ENCODE measurements at regions not wholly inside any gene's neighbourhood (a gene's known extent, or its start where the extent isn't known, plus 50 kb on each side); places are given as distances from the start of the nearest gene placed in this dataset.

- TF ChIP-seq ARID4A (CRISPR knock-in tag; IDR thresholded peaks at IDR 0.05; ENCODE audit: borderline replicate concordance) (no peak), ZNF746 (CRISPR knock-in tag; IDR thresholded peaks at IDR 0.05) (no peak), SNAPC5 (CRISPR knock-in tag; IDR thresholded peaks at IDR 0.05; ENCODE audit: borderline replicate concordance) (no peak)
- TF ChIP-seq, protein P1, sequence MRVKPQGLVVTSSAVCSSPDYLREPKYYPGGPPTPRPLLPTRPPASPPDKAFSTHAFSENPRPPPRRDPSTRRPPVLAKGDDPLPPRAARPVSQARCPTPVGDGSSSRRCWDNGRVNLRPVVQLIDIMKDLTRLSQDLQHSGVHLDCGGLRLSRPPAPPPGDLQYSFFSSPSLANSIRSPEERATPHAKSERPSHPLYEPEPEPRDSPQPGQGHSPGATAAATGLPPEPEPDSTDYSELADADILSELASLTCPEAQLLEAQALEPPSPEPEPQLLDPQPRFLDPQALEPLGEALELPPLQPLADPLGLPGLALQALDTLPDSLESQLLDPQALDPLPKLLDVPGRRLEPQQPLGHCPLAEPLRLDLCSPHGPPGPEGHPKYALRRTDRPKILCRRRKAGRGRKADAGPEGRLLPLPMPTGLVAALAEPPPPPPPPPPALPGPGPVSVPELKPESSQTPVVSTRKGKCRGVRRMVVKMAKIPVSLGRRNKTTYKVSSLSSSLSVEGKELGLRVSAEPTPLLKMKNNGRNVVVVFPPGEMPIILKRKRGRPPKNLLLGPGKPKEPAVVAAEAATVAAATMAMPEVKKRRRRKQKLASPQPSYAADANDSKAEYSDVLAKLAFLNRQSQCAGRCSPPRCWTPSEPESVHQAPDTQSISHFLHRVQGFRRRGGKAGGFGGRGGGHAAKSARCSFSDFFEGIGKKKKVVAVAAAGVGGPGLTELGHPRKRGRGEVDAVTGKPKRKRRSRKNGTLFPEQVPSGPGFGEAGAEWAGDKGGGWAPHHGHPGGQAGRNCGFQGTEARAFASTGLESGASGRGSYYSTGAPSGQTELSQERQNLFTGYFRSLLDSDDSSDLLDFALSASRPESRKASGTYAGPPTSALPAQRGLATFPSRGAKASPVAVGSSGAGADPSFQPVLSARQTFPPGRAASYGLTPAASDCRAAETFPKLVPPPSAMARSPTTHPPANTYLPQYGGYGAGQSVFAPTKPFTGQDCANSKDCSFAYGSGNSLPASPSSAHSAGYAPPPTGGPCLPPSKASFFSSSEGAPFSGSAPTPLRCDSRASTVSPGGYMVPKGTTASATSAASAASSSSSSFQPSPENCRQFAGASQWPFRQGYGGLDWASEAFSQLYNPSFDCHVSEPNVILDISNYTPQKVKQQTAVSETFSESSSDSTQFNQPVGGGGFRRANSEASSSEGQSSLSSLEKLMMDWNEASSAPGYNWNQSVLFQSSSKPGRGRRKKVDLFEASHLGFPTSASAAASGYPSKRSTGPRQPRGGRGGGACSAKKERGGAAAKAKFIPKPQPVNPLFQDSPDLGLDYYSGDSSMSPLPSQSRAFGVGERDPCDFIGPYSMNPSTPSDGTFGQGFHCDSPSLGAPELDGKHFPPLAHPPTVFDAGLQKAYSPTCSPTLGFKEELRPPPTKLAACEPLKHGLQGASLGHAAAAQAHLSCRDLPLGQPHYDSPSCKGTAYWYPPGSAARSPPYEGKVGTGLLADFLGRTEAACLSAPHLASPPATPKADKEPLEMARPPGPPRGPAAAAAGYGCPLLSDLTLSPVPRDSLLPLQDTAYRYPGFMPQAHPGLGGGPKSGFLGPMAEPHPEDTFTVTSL (CRISPR knock-in tag; IDR thresholded peaks at IDR 0.05; ENCODE audit: borderline replicate concordance) = no peak
- TF ChIP-seq, protein P2, sequence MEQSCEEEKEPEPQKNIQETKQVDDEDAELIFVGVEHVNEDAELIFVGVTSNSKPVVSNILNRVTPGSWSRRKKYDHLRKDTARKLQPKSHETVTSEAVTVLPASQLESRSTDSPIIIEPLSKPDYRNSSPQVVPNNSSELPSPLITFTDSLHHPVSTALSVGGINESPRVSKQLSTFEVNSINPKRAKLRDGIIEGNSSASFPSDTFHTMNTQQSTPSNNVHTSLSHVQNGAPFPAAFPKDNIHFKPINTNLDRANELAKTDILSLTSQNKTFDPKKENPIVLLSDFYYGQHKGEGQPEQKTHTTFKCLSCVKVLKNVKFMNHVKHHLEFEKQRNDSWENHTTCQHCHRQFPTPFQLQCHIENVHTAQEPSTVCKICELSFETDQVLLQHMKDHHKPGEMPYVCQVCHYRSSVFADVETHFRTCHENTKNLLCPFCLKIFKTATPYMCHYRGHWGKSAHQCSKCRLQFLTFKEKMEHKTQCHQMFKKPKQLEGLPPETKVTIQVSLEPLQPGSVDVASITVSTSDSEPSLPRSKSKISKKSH (CRISPR knock-in tag; IDR thresholded peaks at IDR 0.05; ENCODE audit: borderline replicate concordance) = no peak
- TF ChIP-seq, protein P3, sequence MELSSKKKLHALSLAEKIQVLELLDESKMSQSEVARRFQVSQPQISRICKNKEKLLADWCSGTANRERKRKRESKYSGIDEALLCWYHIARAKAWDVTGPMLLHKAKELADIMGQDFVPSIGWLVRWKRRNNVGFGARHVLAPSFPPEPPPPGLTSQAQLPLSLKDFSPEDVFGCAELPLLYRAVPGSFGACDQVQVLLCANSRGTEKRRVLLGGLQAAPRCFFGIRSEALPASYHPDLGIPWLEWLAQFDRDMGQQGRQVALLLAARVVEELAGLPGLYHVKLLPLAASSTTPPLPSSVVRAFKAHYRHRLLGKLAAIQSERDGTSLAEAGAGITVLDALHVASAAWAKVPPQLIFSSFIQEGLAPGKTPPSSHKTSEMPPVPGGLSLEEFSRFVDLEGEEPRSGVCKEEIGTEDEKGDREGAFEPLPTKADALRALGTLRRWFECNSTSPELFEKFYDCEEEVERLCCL (CRISPR knock-in tag; IDR thresholded peaks at IDR 0.05; ENCODE audit: borderline replicate concordance) = no peak
These were observed 53.3 kb upstream of the FOXB1 start (continued) for GRCh38 chr15:59950603-59951388.
